ENCODE measurements at regions not wholly inside any gene's neighbourhood (a gene's known extent, or its start where the extent isn't known, plus 50 kb on each side); places are given as distances from the start of the nearest gene placed in this dataset.

DNA sequence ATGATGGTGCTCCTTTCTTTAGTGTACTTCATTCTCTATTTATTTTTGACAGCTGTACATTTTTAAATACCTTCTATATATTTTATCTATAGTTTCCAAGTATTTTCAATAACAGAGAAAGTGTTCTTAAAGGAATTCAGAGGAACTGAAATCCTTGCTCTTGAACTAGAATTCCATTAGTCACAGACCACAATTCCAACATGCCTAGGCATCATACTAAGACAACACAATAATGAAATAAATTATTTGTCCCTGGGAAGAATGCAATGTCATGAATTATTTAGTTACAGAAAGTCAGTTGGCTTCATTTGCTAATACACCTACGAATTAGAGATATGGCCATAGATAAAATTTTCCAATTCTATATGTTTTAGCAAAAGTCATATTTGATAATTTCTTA is 671.2 kb downstream of the EPHA7 start:
- DNase-seq: no peak
- POLR2A ChIA-PET (ENCODE audit: unreplicated experiment): no interaction called here
- H3F3A ChIP-seq (ENCODE audit: insufficient read depth, low read depth): no peaks in the 10 kb centered on the region
- no TSS peak for BruUV-seq (replicated peaks)
- H4K20me1 ChIP-seq (ENCODE audit: insufficient read depth): no peaks in the 10 kb centered on the region
- H3K79me2 ChIP-seq (ENCODE audit: low read depth): no peaks in the 10 kb centered on the region
- no peak overlapping the region for H3K4me2 ChIP-seq
- H3K9me2 ChIP-seq (ENCODE audit: insufficient read depth): no peaks in the 10 kb centered on the region
- no peak overlapping the region for H3K27ac ChIP-seq
- no peaks in the 10 kb centered on the region for H3K4me1 ChIP-seq (replicated peaks; ENCODE audit: insufficient read depth)
- TF ChIP-seq, protein P1, sequence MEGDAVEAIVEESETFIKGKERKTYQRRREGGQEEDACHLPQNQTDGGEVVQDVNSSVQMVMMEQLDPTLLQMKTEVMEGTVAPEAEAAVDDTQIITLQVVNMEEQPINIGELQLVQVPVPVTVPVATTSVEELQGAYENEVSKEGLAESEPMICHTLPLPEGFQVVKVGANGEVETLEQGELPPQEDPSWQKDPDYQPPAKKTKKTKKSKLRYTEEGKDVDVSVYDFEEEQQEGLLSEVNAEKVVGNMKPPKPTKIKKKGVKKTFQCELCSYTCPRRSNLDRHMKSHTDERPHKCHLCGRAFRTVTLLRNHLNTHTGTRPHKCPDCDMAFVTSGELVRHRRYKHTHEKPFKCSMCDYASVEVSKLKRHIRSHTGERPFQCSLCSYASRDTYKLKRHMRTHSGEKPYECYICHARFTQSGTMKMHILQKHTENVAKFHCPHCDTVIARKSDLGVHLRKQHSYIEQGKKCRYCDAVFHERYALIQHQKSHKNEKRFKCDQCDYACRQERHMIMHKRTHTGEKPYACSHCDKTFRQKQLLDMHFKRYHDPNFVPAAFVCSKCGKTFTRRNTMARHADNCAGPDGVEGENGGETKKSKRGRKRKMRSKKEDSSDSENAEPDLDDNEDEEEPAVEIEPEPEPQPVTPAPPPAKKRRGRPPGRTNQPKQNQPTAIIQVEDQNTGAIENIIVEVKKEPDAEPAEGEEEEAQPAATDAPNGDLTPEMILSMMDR (conservative IDR thresholded peaks at IDR 0.05): no peak
- TF ChIP-seq EZH2 (IDR thresholded peaks at IDR 0.05; ENCODE audit: low read depth): no peak
- H2AFZ ChIP-seq: no peak overlapping the region
- H3K27me3 ChIP-seq (ENCODE audit: insufficient read depth, low read depth): no peaks in the 10 kb centered on the region
- H3K4me3 ChIP-seq: no peak overlapping the region
- intact Hi-C loops (cut with micrococcal nuclease; ENCODE audit: unreplicated experiment): no loop called here
- no peaks in the 10 kb centered on the region for H3K36me3 ChIP-seq (ENCODE audit: low read depth)
- no peaks in the 10 kb centered on the region for H3K9me3 ChIP-seq (ENCODE audit: insufficient read depth, low read depth)
- CTCF ChIA-PET: no interaction called here

DNA sequence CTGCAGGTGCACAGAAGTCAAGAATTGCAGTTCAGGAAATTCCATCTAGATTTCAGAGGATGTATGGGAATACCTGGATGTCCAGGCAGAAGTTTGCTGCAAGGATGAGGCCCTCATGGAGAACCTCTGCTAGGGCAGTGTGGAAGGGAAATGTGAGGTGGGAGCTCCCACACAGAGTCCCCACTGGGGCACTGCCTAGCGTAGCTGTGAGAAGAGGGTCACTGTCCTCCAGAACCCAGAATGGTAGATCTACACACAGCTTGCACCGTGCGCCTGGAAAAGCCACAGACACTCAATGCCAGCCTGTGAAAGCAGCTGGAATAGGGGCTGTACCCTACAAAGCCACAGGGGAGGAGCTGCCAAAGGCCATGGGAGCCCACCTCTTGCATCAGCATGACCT is 681.4 kb downstream of the EPHA7 start:
- no peaks in the 10 kb centered on the region for H3K4me1 ChIP-seq (replicated peaks; ENCODE audit: insufficient read depth)
- H3K27ac ChIP-seq: no peak overlapping the region
- BruUV-seq (replicated peaks): no TSS peak
- H4K20me1 ChIP-seq (ENCODE audit: insufficient read depth): no peaks in the 10 kb centered on the region
- POLR2A ChIA-PET (ENCODE audit: unreplicated experiment): no interaction called here
- no peaks in the 10 kb centered on the region for H3F3A ChIP-seq (ENCODE audit: insufficient read depth, low read depth)
- no peak overlapping the region for H3K4me2 ChIP-seq
- no peaks in the 10 kb centered on the region for H3K9me2 ChIP-seq (ENCODE audit: insufficient read depth)
- no peaks in the 10 kb centered on the region for H3K27me3 ChIP-seq (ENCODE audit: insufficient read depth, low read depth)
- H2AFZ ChIP-seq: no peak overlapping the region
- TF ChIP-seq, protein P1 (conservative IDR thresholded peaks at IDR 0.05): no peak
- TF ChIP-seq EZH2 (IDR thresholded peaks at IDR 0.05; ENCODE audit: low read depth): no peak
- DNase-seq: no peak
- H3K79me2 ChIP-seq (ENCODE audit: low read depth): no peaks in the 10 kb centered on the region
- CTCF ChIA-PET: no interaction called here
- H3K4me3 ChIP-seq: no peak overlapping the region
- H3K9me3 ChIP-seq (ENCODE audit: insufficient read depth, low read depth): no peaks in the 10 kb centered on the region
- intact Hi-C loops (cut with micrococcal nuclease; ENCODE audit: unreplicated experiment): no loop called here
- no peaks in the 10 kb centered on the region for H3K36me3 ChIP-seq (ENCODE audit: low read depth)

DNA sequence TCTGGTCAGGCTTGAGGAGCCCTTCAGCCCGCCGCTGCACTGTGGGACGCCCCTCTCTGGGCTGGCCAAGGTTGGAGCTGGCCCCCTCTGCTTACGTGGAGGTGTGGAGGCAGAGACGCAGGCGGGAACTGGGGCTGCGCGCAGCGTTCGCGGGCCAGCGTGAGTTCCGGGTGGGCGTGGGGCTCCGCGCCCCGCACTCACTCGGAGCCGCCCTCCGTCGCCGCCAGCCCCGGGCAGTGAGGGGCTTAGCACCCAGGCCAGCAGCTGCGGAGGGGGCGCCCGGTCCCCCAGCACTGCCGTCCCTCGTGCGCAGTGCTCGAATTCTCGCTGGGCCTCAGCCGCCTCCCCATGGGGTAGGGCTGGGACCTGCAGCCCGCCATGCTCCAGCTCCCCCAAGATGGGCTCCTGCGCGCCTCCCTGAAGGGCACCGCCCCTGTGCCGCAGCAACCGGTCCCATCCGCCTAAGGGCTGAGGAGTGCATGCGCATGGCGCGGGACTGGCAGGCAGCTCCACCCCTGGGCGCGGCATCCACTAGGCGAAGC is 695.9 kb downstream of the EPHA7 start:
- no TSS peak for BruUV-seq (replicated peaks)
- TF ChIP-seq EZH2 (IDR thresholded peaks at IDR 0.05; ENCODE audit: low read depth): no peak
- TF ChIP-seq, protein P1 (conservative IDR thresholded peaks at IDR 0.05): no peak
- no peaks in the 10 kb centered on the region for H4K20me1 ChIP-seq (ENCODE audit: insufficient read depth)
- H3K36me3 ChIP-seq (ENCODE audit: low read depth): no peaks in the 10 kb centered on the region
- H3K79me2 ChIP-seq (ENCODE audit: low read depth): no peaks in the 10 kb centered on the region
- H3K4me1 ChIP-seq (replicated peaks; ENCODE audit: insufficient read depth): no peaks in the 10 kb centered on the region
- intact Hi-C loops (cut with micrococcal nuclease; ENCODE audit: unreplicated experiment): no loop called here
- H2AFZ ChIP-seq: no peak overlapping the region
- no peaks in the 10 kb centered on the region for H3K9me3 ChIP-seq (ENCODE audit: insufficient read depth, low read depth)
- H3K4me2 ChIP-seq: no peak overlapping the region
- H3K4me3 ChIP-seq: no peak overlapping the region
- no peak for DNase-seq
- no peaks in the 10 kb centered on the region for H3K27me3 ChIP-seq (ENCODE audit: insufficient read depth, low read depth)
- ChIA-PET CTCF (no interaction called here), POLR2A (ENCODE audit: unreplicated experiment) (no interaction called here)
- H3K27ac ChIP-seq: no peak overlapping the region
- no peaks in the 10 kb centered on the region for H3K9me2 ChIP-seq (ENCODE audit: insufficient read depth)
- H3F3A ChIP-seq (ENCODE audit: insufficient read depth, low read depth): no peaks in the 10 kb centered on the region
